IgD-negative memory B cell (primary cell): ENCODE measurements at regions not wholly inside any gene's neighbourhood (a gene's known extent, or its start where the extent isn't known, plus 50 kb on each side); places are given as distances from the start of the nearest gene placed in this dataset.

ENCODE experiments used
- H3K27ac Mint-ChIP-seq, 3 donors: one replicate each; pipeline ENCODE4 v1.8.0; 2020 to 2022; ENCODE audit warnings: mild to moderate bottlenecking in 3 of 3, mixed read lengths in 3 of 3, moderate library complexity in 1 of 3
- H3K27me3 Mint-ChIP-seq: one replicate; pipeline ENCODE4 v1.8.0; 2021; ENCODE audit warnings: mixed read lengths
- H3K36me3 Mint-ChIP-seq: one replicate; pipeline ENCODE4 v1.8.0; 2020; ENCODE audit warnings: mild to moderate bottlenecking, mixed read lengths
- H3K4me1 Mint-ChIP-seq, 3 donors: one replicate each; pipeline ENCODE4 v1.8.0; 2020 to 2022; ENCODE audit warnings: mixed read lengths in 3 of 3, mild to moderate bottlenecking in 1 of 3
- H3K4me3 Mint-ChIP-seq, 4 donors: one replicate each; pipeline ENCODE4 v1.8.0; 2020 to 2022; ENCODE audit warnings: mild to moderate bottlenecking in 4 of 4, mixed read lengths in 4 of 4, moderate library complexity in 3 of 4
- H3K9me3 Mint-ChIP-seq, 3 donors: one replicate each; pipeline ENCODE4 v1.8.0; 2020 to 2021; ENCODE audit warnings: mixed read lengths in 3 of 3, mild to moderate bottlenecking in 1 of 3

GRCh38 chr13:65985612-65986011, 1244.5 kb downstream of the PCDH9 start:
- Mint-ChIP-seq H3K27ac (peak overlapping the region in 1 of 3 donors; percentile 67), H3K9me3 (peaks cover 0 to 2% (median 0%) of the 10 kb centered on the region in 3 donors), H3K4me1 (no peaks in the 10 kb centered on the region), H3K27me3 (no peaks in the 10 kb centered on the region), H3K4me3 (no peak overlapping the region), H3K36me3 (no peaks in the 10 kb centered on the region)

GRCh38 chr13:65977525-65977924, 1252.6 kb downstream of the PCDH9 start:
- H3K4me1 Mint-ChIP-seq = no peaks in the 10 kb centered on the region
- H3K9me3 Mint-ChIP-seq = peaks cover 0 to 21% (median 11%) of the 10 kb centered on the region in 3 donors
- H3K4me3 Mint-ChIP-seq = no peak overlapping the region
- H3K27me3 Mint-ChIP-seq = no peaks in the 10 kb centered on the region
- no peak overlapping the region for H3K27ac Mint-ChIP-seq
- peaks cover 2% of the 10 kb centered on the region for H3K36me3 Mint-ChIP-seq

DNA sequence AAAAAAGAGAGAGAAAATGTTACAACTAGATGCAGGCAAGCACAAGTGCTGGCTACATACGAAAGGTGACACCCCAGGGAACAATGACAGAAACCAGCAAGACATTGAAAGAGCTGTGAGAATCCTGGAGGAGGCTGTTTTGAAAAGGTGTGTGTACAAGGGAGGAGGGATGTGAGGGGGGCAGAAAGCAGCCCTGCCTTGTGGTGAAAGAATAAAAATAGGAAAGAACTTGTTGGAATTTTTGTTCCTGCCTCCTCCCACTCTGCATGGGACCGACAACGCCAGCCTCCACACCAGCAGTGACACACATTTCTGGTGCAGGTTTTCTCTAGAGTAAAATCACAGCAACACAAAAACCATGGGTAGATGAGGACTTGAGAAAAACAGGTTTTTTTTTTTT, 1258.6 kb downstream of the PCDH9 start:
- peaks cover 0 to 10% (median 6%) of the 10 kb centered on the region in 3 donors for H3K9me3 Mint-ChIP-seq
- no peak overlapping the region for H3K4me3 Mint-ChIP-seq
- no peaks in the 10 kb centered on the region for H3K27me3 Mint-ChIP-seq
- peaks cover 2% of the 10 kb centered on the region for H3K36me3 Mint-ChIP-seq
- no peaks in the 10 kb centered on the region for H3K4me1 Mint-ChIP-seq
- H3K27ac Mint-ChIP-seq = peak overlapping the region in 1 of 3 donors; percentile 26

DNA sequence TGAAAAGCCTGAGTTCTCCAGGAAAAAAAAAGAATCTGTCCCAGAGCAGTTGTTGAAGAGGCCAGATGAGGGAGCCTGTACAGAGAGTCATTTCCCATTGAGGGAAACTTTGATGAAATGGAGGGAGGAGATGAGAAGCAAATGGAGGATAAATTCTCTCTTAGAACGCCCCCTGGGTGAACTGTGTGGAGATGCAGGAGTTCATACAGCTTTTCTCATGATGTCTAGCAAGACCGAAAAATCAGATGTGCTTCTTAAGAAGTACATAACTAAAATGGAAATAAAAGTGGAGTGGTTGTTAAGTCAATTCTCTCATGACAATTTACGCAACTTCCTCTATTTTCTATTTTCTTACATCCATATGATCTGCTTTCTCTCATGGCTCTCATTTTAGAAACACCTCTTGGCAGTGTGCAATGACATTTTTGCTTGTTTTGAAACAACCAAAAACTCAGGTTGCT, 1263.1 kb downstream of the PCDH9 start:
- no peak overlapping the region for H3K4me3 Mint-ChIP-seq
- no peaks in the 10 kb centered on the region for H3K4me1 Mint-ChIP-seq
- H3K9me3 Mint-ChIP-seq = peaks cover 2 to 7% (median 4%) of the 10 kb centered on the region in 3 donors

GRCh38 chr13:65965501-65965900, 1264.6 kb downstream of the PCDH9 start:
- no peaks in the 10 kb centered on the region for H3K36me3 Mint-ChIP-seq
- H3K4me3 Mint-ChIP-seq = no peak overlapping the region
- no peaks in the 10 kb centered on the region for H3K27me3 Mint-ChIP-seq
- H3K4me1 Mint-ChIP-seq = no peaks in the 10 kb centered on the region
- H3K9me3 Mint-ChIP-seq = peaks cover 2 to 7% (median 4%) of the 10 kb centered on the region in 3 donors
- no peak overlapping the region for H3K27ac Mint-ChIP-seq

More for the DNA sequence above, 1263.1 kb downstream of the PCDH9 start:
- Mint-ChIP-seq H3K27ac (no peak overlapping the region), H3K27me3 (no peaks in the 10 kb centered on the region), H3K36me3 (no peaks in the 10 kb centered on the region)

GRCh38 chr13:65964672-65965071, 1265.5 kb downstream of the PCDH9 start:
- no peaks in the 10 kb centered on the region for H3K4me1 Mint-ChIP-seq
- H3K27me3 Mint-ChIP-seq = no peaks in the 10 kb centered on the region
- H3K27ac Mint-ChIP-seq = no peak overlapping the region
- H3K36me3 Mint-ChIP-seq = no peaks in the 10 kb centered on the region
- H3K4me3 Mint-ChIP-seq = no peak overlapping the region
- H3K9me3 Mint-ChIP-seq = peaks cover 2 to 7% (median 4%) of the 10 kb centered on the region in 3 donors

DNA sequence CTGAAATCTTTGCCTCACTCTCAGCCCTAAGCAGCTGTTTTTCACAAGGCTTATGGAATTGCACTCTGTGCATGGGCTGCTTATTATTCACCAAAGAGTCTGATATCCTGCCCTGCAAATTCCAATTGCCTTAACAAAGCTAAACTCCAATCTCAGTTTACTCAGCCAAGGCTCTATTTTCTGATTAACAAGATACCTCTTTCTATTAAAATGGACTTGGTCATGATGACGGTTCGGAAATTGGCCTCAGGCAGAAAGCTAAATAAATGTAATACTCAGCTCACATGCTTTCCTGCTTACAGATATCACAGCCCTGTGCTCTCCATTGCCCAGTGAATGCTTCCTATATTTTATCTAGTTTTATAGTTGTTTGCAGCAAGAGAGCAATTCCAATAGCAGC, 1270.8 kb downstream of the PCDH9 start:
- H3K27me3 Mint-ChIP-seq = no peaks in the 10 kb centered on the region
- H3K4me1 Mint-ChIP-seq = no peaks in the 10 kb centered on the region
- peaks cover 0 to 12% (median 0%) of the 10 kb centered on the region in 3 donors for H3K9me3 Mint-ChIP-seq
- no peak overlapping the region for H3K4me3 Mint-ChIP-seq
- no peak overlapping the region for H3K27ac Mint-ChIP-seq
- H3K36me3 Mint-ChIP-seq = no peaks in the 10 kb centered on the region

- Mint-ChIP-seq H3K4me1 (no peaks in the 10 kb centered on the region), H3K27ac (no peak overlapping the region), H3K36me3 (no peaks in the 10 kb centered on the region), H3K4me3 (no peak overlapping the region), H3K9me3 (peaks cover 2 to 4% (median 4%) of the 10 kb centered on the region in 3 donors), H3K27me3 (no peaks in the 10 kb centered on the region)
Observed at GRCh38 chr13:65946387-65946786, 1283.7 kb downstream of the PCDH9 start.

DNA sequence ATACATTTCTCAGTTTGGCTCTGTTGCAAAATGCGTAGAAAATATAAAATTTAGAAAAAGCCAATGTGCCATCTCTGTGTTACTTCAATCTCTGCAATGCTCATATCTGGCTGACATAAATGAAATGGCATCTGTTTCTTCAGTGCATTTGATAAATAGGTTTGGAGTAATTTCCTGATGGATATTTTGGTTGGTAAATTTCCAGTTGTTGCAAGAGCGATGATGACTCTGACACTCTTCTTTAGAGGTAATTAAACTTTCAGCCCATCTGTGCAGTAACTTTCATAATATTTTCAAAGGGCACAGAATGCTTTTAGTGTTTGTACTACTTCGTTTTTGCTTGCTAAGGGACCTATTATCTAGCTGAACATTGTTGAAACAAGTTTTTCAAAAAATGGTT, 1286.4 kb downstream of the PCDH9 start:
- Mint-ChIP-seq H3K27me3 (no peaks in the 10 kb centered on the region), H3K4me3 (no peak overlapping the region), H3K27ac (no peak overlapping the region), H3K9me3 (peaks cover 0 to 4% (median 3%) of the 10 kb centered on the region in 3 donors), H3K36me3 (no peaks in the 10 kb centered on the region), H3K4me1 (peaks cover 0 to 1% (median 0%) of the 10 kb centered on the region in 3 donors)

DNA sequence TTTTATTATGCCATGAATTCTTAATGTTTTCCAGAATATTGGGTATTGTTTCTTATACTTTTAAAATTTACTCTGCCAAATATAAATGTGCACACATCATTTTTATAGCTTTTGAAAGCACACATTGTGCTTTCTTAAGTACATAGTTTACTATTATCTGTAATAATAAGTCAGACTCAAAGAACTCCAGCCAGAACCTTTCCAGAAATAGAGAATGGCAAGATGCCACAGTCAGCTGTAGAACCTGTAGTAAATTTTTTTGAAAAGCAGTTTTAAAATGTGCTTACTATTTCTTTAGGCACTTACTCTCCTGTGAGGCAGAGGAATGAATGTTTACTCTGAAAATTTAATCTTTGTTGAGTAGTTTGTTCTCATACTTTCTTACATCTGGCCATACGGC, 1287.1 kb downstream of the PCDH9 start:
- H3K4me1 Mint-ChIP-seq = peaks cover 0 to 1% (median 0%) of the 10 kb centered on the region in 3 donors
- H3K27me3 Mint-ChIP-seq = no peaks in the 10 kb centered on the region
- no peak overlapping the region for H3K4me3 Mint-ChIP-seq
- H3K9me3 Mint-ChIP-seq = peaks cover 0 to 4% (median 3%) of the 10 kb centered on the region in 3 donors
- H3K27ac Mint-ChIP-seq = no peak overlapping the region
- H3K36me3 Mint-ChIP-seq = no peaks in the 10 kb centered on the region

GRCh38 chr13:65940720-65941119, 1289.4 kb downstream of the PCDH9 start:
- H3K9me3 Mint-ChIP-seq = peaks cover 0 to 10% (median 0%) of the 10 kb centered on the region in 3 donors
- H3K27me3 Mint-ChIP-seq = no peaks in the 10 kb centered on the region
- H3K27ac Mint-ChIP-seq = no peak overlapping the region
- H3K36me3 Mint-ChIP-seq = no peaks in the 10 kb centered on the region
- peaks cover 0 to 1% (median 0%) of the 10 kb centered on the region in 3 donors for H3K4me1 Mint-ChIP-seq
- H3K4me3 Mint-ChIP-seq = no peak overlapping the region

- no peak overlapping the region for H3K4me3 Mint-ChIP-seq
- H3K27me3 Mint-ChIP-seq = no peaks in the 10 kb centered on the region
- no peak overlapping the region for H3K27ac Mint-ChIP-seq
- H3K4me1 Mint-ChIP-seq = peaks cover 0 to 1% (median 0%) of the 10 kb centered on the region in 3 donors
- no peaks in the 10 kb centered on the region for H3K36me3 Mint-ChIP-seq
- H3K9me3 Mint-ChIP-seq = peaks cover 0 to 10% (median 3%) of the 10 kb centered on the region in 3 donors
Observed at GRCh38 chr13:65937251-65937650, 1292.9 kb downstream of the PCDH9 start.

DNA sequence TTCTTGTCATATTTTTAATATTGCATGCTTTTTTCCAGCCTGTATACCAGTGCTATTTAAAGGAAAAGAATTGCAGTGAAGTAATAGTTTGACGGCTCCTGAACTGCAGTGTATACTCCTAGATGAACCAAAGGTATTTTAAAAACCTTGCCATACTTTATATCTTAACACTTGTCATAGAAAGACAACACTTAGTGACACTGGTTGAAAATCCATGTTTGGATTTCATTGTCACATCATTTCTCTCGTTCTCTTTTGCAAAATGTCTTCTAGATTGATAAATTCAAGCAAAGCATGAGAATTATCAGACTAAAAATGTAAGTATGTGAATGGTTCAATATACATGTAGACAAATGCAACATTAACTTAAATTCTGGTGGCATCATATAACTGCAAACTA, 1293.9 kb downstream of the PCDH9 start:
- Mint-ChIP-seq H3K27me3 (no peaks in the 10 kb centered on the region), H3K36me3 (no peaks in the 10 kb centered on the region)

DNA sequence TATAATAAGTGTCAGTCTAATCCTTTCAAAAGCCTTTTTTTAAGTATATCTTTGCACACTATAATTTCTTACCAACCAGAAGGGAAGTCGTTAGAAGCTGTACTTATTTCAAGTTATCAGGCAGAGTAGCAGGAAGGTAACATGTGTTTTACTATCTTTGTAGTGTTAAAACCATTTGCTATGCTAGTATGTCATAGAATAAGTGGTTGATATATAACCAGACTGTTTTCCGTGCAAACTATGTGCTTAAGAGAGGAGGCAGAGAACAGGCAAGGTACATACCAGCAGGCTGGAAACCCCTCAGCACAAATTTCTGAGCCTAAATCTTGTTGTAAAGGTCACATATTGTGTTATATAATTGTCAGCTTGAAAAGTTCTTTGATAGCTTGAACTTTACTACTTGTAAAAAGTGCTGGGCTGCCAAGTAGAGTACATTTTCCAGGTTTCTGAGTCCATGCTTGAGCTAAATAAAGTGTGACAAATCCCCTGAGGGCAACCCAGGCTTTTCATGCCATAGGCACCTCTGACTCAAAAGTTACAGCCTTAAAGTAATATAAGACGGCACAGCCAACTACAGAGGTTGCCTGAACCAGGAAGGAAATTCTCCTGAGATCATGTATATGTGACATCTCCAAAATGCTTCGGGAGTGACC, 1297.4 kb downstream of the PCDH9 start:
- Mint-ChIP-seq H3K27ac (no peak overlapping the region), H3K27me3 (no peaks in the 10 kb centered on the region), H3K36me3 (no peaks in the 10 kb centered on the region), H3K9me3 (peaks cover 0 to 9% (median 6%) of the 10 kb centered on the region in 3 donors), H3K4me1 (no peaks in the 10 kb centered on the region), H3K4me3 (no peak overlapping the region)

More for the DNA sequence above, 1293.9 kb downstream of the PCDH9 start:
- Mint-ChIP-seq H3K27ac (no peak overlapping the region), H3K4me3 (no peak overlapping the region), H3K4me1 (peaks cover 0 to 1% (median 0%) of the 10 kb centered on the region in 3 donors), H3K9me3 (peaks cover 0 to 13% (median 3%) of the 10 kb centered on the region in 3 donors)

- no peaks in the 10 kb centered on the region for H3K27me3 Mint-ChIP-seq
- peaks cover 0 to 7% (median 6%) of the 10 kb centered on the region in 3 donors for H3K9me3 Mint-ChIP-seq
- H3K4me1 Mint-ChIP-seq = no peaks in the 10 kb centered on the region
- H3K27ac Mint-ChIP-seq = no peak overlapping the region
- H3K4me3 Mint-ChIP-seq = no peak overlapping the region
- H3K36me3 Mint-ChIP-seq = no peaks in the 10 kb centered on the region
Observed at GRCh38 chr13:65932013-65932412, 1298.1 kb downstream of the PCDH9 start.

GRCh38 chr13:65929436-65929835, 1300.7 kb downstream of the PCDH9 start:
- Mint-ChIP-seq H3K4me3 (no peak overlapping the region), H3K4me1 (no peaks in the 10 kb centered on the region), H3K27ac (no peak overlapping the region), H3K9me3 (peaks cover 0 to 5% (median 3%) of the 10 kb centered on the region in 3 donors), H3K27me3 (no peaks in the 10 kb centered on the region), H3K36me3 (no peaks in the 10 kb centered on the region)
